ELF-1 (cell line): ENCODE measurements at regions not wholly inside any gene's neighbourhood (a gene's known extent, or its start where the extent isn't known, plus 50 kb on each side); places are given as distances from the start of the nearest gene placed in this dataset.
"Not testable (repeated sequence)": the region's sequence is repeated elsewhere in the genome, so short reads cannot be mapped to it uniquely, and the experiment has no call there.

Experiments used
- DNase-seq: peaks from one replicate; pipeline ENCODE4 v3.0.0-alpha.2; 2016; ENCODE audit warnings: low read depth, low spot score

GRCh38 chr3:8352475-8352874 is 149.1 kb upstream of the LMCD1 start:
- DNase-seq: no peak

GRCh38 chr3:8353364-8353763 is 148.3 kb upstream of the LMCD1 start:
- DNase-seq: no peak

GRCh38 chr3:8355346-8355745 is 146.3 kb upstream of the LMCD1 start:
- no peak for DNase-seq

- DNase-seq: not testable (repeated sequence)
Observed at GRCh38 chr3:8356066-8356465, 145.6 kb upstream of the LMCD1 start.

GRCh38 chr3:8357859-8358258 is 143.8 kb upstream of the LMCD1 start:
- no peak for DNase-seq

- no peak for DNase-seq
Observed at GRCh38 chr3:8359133-8359532, 142.5 kb upstream of the LMCD1 start.

GRCh38 chr3:8363200-8363599 is 138.4 kb upstream of the LMCD1 start:
- DNase-seq: no peak

- no peak for DNase-seq
Observed at GRCh38 chr3:8365541-8365940, 136.1 kb upstream of the LMCD1 start.

- no peak for DNase-seq
Observed at GRCh38 chr3:8366219-8366810, 135.3 kb upstream of the LMCD1 start.

GRCh38 chr3:8368598-8368997 is 133.0 kb upstream of the LMCD1 start:
- no peak for DNase-seq

GRCh38 chr3:8369638-8370037 is 132.0 kb upstream of the LMCD1 start:
- no peak for DNase-seq

- no peak for DNase-seq
Observed at GRCh38 chr3:8371085-8371551, 130.5 kb upstream of the LMCD1 start.

GRCh38 chr3:8371960-8372463 is 129.6 kb upstream of the LMCD1 start:
- DNase-seq: peak; percentile 31

GRCh38 chr3:8380904-8381704 is 120.5 kb upstream of the LMCD1 start:
- no peak for DNase-seq

- DNase-seq: no peak
Observed at GRCh38 chr3:8385848-8386620, 115.6 kb upstream of the LMCD1 start.

GRCh38 chr3:8387571-8387970 is 114.1 kb upstream of the LMCD1 start:
- no peak for DNase-seq

GRCh38 chr3:8399686-8400085 is 101.9 kb upstream of the LMCD1 start:
- DNase-seq: no peak

GRCh38 chr3:8400911-8401310 is 100.7 kb upstream of the LMCD1 start:
- DNase-seq: no peak

- no peak for DNase-seq
Observed at GRCh38 chr3:8403996-8404395, 97.6 kb upstream of the LMCD1 start.

- DNase-seq: no peak
Observed at GRCh38 chr3:8405144-8405543, 96.5 kb upstream of the LMCD1 start.

- no peak for DNase-seq
Observed at GRCh38 chr3:8406479-8406878, 95.1 kb upstream of the LMCD1 start.

- no peak for DNase-seq
Observed at GRCh38 chr3:8413337-8413926, 88.2 kb upstream of the LMCD1 start.
